ENCODE measurements at regions not wholly inside any gene's neighbourhood (a gene's known extent, or its start where the extent isn't known, plus 50 kb on each side); places are given as distances from the start of the nearest gene placed in this dataset.
"Not testable (repeated sequence)": the region's sequence is repeated elsewhere in the genome, so short reads cannot be mapped to it uniquely, and the experiment has no call there.

GRCh38 chr15:84393966-84394365 lies 158.4 kb downstream of the GOLGA6L4 start:
- not testable (repeated sequence) for TF ChIP-seq POLR2AphosphoS5, CTCF, POLR2A, EP300 (IDR thresholded peaks at IDR 0.05)
